ENCODE measurements at regions not wholly inside any gene's neighbourhood (a gene's known extent, or its start where the extent isn't known, plus 50 kb on each side); places are given as distances from the start of the nearest gene placed in this dataset.

DNA sequence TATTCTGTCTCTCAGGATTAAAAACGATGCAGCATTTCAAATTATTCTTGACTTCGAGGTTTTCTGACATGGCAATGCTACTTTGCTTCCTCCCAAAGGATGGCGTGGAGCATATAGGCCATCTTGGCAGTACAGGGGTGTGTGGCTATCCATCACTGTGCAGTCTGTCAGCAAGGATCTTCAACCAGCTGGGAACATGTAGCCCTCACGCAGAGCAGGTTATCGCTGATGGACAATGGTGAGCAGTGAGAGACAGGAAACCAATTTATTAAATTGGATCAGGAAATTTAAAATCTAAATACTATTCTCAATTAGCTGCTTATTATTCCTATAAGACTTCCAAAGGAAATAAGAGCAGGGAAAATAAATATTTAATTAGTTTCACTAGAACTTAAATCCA is 615.3 kb downstream of the OTOL1 start:
- TF ChIP-seq, protein P1, sequence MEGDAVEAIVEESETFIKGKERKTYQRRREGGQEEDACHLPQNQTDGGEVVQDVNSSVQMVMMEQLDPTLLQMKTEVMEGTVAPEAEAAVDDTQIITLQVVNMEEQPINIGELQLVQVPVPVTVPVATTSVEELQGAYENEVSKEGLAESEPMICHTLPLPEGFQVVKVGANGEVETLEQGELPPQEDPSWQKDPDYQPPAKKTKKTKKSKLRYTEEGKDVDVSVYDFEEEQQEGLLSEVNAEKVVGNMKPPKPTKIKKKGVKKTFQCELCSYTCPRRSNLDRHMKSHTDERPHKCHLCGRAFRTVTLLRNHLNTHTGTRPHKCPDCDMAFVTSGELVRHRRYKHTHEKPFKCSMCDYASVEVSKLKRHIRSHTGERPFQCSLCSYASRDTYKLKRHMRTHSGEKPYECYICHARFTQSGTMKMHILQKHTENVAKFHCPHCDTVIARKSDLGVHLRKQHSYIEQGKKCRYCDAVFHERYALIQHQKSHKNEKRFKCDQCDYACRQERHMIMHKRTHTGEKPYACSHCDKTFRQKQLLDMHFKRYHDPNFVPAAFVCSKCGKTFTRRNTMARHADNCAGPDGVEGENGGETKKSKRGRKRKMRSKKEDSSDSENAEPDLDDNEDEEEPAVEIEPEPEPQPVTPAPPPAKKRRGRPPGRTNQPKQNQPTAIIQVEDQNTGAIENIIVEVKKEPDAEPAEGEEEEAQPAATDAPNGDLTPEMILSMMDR (IDR thresholded peaks at IDR 0.05), result no peak
- TF ChIP-seq POLR2AphosphoS5 (IDR thresholded peaks at IDR 0.05) (no peak), POLR2A (IDR thresholded peaks at IDR 0.05) (no peak), EP300 (IDR thresholded peaks at IDR 0.05) (no peak)

Measured in gastroesophageal sphincter (tissue), 3 donors.